ENCODE measurements at regions not wholly inside any gene's neighbourhood (a gene's known extent, or its start where the extent isn't known, plus 50 kb on each side); places are given as distances from the start of the nearest gene placed in this dataset.

- TF ChIP-seq, protein P1, sequence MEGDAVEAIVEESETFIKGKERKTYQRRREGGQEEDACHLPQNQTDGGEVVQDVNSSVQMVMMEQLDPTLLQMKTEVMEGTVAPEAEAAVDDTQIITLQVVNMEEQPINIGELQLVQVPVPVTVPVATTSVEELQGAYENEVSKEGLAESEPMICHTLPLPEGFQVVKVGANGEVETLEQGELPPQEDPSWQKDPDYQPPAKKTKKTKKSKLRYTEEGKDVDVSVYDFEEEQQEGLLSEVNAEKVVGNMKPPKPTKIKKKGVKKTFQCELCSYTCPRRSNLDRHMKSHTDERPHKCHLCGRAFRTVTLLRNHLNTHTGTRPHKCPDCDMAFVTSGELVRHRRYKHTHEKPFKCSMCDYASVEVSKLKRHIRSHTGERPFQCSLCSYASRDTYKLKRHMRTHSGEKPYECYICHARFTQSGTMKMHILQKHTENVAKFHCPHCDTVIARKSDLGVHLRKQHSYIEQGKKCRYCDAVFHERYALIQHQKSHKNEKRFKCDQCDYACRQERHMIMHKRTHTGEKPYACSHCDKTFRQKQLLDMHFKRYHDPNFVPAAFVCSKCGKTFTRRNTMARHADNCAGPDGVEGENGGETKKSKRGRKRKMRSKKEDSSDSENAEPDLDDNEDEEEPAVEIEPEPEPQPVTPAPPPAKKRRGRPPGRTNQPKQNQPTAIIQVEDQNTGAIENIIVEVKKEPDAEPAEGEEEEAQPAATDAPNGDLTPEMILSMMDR (IDR thresholded peaks at IDR 0.05): no peak
- TF ChIP-seq POLR2AphosphoS5 (IDR thresholded peaks at IDR 0.05) (no peak), EP300 (IDR thresholded peaks at IDR 0.05) (no peak), POLR2A (IDR thresholded peaks at IDR 0.05) (no peak)
Observed at GRCh38 chr10:30704026-30704600, 74.6 kb upstream of the LYZL2 start.
